ENCODE measurements at regions not wholly inside any gene's neighbourhood (a gene's known extent, or its start where the extent isn't known, plus 50 kb on each side); places are given as distances from the start of the nearest gene placed in this dataset.
A peak's percentile ranks its signal among the peaks of the same experiment; 100 is the strongest.
"Not testable (repeated sequence)": the region's sequence is repeated elsewhere in the genome, so short reads cannot be mapped to it uniquely, and the experiment has no call there.

DNA sequence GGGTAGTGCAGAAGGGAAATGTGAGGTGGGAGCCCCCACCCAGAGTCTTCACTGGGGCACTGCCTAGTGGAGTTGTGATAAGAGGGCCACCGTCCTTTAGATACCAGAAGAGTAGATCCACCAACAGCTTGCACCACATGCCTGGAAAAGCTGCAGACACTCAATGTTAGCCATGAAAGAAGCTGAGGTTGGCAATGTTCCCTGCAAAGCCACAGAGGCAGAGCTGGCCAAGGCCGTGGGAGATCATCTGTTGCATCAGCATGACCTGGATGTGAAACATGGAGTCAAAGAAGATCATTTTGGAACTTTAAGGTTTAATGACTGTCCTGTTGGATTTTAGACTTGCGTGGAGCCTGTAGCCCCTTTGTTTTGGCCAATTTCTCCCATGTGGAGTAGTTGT, 468.4 kb upstream of the FOXG1 start:
- DNase-seq, result no peak

DNA sequence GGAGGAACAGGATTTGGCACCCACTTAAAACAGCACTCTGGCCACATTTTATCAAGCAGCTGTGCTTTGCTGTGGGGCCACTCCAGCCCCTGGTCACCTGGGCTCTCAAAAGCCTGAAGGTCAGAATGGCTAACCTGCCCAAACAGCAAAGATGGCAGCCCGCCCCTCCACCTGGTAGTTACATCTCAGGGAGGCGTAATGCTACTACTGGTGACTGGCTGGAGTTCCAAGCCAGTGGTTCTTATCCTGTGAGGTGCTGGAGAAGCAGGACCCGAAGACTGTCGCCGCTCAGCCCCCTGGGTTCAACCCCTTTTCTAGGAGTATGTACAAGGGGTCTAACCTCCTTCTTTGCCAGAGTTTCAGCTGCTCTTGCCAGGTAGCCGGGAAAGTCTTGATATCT, 467.4 kb upstream of the FOXG1 start:
- no peak for DNase-seq

DNA sequence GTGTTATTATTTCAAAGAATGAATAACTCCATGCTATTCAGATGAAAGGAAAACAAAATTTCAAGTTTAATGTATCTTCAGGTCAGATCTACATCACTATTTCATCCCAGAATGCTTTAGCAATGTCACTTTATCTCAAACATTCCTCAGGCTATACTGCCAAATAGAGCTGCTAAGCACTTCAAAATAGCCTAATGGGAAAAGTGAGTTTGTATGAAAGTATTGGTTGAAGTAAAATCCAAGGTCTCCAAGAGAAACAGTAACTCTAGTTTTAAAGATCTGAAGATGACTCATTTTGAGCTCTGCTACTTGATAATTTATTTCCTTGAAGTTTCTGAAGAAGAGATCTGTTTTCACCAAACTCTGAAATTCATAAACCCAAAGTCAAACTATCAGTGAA, 466.2 kb upstream of the FOXG1 start:
- no peak for DNase-seq

GRCh38 chr14:28301179-28301578, 465.4 kb upstream of the FOXG1 start:
- DNase-seq, result no peak

GRCh38 chr14:28303248-28303647, 463.3 kb upstream of the FOXG1 start:
- no peak for DNase-seq

DNA sequence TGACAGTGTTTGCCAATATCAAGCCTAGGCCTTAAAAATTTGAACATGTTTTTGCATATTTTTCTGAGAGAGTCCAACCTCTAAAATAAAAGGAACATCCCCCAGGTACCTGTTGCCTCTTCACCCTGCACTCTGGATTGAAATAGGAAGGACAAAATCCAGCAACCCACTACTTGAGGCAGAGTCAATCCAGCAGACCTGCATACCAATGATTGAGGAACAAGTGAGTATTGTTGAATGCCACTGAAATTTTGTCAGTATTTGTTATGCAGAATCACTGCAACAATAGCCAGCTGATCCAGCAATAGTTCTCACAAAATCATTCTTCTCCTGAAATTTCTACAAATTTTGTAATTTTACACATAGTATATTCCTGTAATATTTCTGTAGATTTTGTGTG, 460.6 kb upstream of the FOXG1 start:
- DNase-seq, result no peak

DNA sequence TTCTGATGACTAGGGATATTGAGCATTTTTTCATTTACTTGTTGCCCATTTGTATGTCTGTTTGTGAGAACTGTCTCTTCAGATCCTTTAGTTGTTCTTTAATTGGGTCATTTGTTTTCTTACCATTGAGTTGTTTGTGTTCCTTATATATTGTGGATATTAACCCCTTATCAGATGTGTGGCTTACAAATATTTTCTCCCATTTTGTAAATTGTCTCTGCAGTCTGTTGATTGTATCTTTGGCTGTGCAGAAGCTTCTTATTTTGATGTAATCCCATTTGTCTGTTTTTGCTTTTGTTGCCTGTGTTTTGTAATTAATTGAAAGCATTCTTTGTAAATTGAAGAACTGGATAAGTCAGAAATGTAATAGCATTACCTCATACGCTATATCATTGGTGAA, 459.1 kb upstream of the FOXG1 start:
- DNase-seq, result no peak

DNA sequence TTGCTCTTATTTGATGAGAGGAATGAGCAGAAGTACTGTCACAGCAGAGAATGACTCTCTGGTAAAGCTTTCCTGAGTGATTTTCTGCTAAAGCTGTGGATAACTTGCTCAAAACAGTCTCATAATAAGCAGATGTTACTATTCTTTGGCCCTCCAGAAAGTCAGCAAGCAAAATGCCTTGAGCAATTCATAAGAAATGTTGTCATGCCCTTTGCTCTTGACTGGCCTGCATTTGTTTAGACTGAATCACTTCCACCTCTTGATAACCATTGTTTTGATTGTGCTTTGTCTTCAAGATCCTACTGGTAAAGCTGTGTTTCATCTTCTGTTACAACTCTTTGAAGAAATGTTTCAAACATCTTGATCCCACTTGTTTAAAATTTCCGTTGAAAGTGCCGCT, 457.9 kb upstream of the FOXG1 start:
- DNase-seq, result no peak

DNA sequence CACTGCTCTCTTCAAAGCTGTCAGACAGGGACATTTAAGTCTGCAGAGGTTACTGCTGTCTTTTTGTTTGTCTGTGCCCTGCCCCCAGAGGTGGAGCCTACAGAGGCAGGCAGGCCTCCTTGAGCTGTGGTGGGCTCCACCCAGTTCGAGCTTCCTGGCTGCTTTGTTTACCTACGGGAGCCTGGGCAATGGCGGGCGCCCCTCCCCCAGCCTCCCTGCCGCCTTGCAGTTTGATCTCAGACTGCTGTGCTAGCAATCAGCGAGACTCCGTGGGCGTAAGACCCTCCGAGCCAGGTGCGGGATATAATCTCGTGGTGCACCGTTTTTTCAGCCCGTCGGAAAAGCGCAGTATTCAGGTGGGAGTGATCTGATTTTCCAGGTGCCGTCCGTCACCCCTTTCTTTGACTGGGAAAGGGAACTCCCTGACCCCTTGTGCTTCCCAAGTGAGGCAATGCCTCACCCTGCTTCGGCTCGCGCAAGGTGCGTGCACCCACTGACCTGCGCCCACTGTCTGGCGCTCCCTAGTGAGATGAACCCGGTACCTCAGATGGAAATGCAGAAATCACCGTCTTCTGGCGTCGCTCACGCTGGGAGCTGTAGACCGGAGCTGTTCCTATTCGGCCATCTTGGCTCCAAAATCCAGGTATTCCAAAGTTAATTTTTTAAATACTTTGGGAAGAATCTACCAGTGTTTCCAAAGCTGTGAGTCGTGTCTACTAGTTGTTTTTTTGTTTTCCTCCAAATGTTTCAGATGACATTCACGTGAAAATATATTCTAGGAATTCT, 448.5 kb upstream of the FOXG1 start:
- DNase-seq, result not testable (repeated sequence)

- no peak for DNase-seq
Measured at GRCh38 chr14:28321475-28322244, 444.9 kb upstream of the FOXG1 start.

- no peak for DNase-seq
Measured at GRCh38 chr14:28323366-28323765, 443.2 kb upstream of the FOXG1 start.

DNA sequence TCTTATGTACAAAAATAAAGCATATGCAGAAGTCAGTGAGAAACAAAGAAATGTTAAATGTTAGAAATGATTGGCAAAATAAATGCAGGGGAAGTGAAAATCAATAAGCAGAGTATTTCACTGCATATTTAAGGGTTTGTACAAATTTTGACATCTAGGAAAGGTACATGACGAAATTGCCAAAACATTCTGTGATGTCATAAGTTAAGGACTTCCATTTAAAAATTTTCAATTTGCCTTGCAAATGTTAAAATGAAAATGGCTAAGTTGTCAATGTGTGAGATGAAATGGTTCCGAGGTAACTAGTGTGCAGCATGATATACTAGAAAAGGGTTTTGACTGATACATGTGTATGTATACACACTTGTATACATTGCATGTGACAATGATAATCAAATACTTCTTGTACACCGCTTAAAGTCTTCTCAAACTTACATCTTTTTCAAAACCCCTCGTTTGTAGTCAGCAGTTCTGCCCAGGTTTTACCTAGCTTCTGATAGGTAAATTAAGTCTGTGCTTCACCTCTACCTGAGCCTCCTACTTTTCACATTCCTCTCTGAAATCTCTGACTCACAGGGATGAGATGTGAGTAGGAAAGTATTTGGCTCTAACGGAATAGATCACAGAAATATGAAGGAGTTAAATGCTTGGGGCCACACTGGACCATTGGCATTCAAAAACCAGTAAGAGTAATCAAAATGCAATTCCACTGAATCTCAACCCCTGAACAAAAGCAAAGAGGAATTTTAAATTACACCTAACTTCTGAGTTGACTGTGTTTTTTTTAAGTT, 442.4 kb upstream of the FOXG1 start:
- no peak for DNase-seq

DNA sequence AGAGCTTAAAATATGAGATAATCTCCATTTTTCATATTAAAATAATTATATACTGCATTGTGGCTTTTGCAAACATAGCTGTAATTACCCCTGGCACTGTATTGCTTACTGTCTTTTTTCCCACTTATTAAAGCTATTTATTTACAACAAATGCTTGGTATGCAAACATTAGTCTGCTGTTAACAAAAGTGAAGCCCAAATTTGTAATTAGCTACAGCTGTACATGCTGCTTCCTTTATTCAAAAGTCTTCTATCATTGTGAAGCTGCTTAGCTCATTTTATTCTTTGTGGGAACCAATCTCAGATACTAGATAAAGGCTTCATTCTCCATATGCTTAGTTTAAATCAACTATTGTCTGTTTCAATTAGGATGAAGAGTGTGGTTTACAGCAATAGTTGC, 425.8 kb upstream of the FOXG1 start:
- DNase-seq, result no peak

GRCh38 chr14:28344381-28344780, 422.2 kb upstream of the FOXG1 start:
- no peak for DNase-seq

DNA sequence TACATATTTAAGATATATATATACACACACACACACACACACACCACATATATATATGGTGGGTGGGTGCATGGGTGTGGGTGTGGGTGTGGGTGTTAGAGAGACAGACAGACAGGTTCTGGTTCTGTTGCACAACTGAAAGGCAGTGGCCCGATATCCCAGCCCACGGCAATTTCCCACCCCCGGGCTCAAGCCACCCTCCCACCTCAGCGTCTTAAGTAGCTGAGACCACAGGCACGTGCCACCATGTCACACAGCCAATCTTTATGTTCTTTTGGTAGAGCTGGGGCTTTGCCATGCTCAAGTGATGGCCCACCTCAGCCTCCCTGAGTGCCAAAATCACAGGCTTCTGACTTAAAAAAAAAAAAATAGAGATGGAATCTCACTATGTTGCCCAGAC, 417.8 kb upstream of the FOXG1 start:
- DNase-seq, result no peak

GRCh38 chr14:28356819-28357218, 409.8 kb upstream of the FOXG1 start:
- DNase-seq, result no peak

DNA sequence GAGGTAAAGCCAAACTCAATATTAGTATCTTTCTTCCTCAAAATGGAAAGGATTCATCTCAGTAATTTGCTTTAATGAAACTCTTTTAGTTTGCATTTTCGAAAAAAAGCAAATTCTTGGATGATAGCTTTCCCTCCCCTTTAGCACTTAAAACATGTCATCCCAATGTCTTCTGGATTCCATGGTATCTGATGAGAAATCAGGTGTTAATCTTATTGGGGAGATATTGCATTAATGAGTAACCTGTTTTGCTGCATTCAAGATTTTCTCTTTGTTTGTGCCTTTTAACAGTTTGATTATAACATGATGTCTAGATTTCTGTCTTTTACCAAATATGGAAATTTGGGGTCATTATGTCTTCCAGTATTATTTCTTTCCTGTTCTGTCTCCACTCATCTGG, 405.1 kb upstream of the FOXG1 start:
- no peak for DNase-seq

DNA sequence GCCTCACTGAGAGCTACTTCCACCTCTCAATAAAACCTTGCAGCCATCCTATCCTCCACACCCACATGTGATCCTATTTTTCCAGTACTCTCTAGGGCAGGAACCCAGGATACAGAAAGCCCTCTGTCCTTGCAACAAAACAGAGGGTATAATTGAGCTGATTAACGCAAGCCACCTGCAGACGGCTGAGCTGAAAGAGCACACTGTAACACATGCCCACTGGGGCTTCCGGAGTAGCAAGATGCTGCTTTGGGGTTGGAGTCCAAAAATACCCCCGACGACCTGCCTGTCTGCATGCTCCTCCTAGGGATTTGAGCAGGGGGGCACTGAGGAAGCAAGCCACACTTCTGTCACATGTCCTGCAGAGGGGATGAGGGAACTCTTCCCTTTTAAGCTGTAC, 401.1 kb upstream of the FOXG1 start:
- no peak for DNase-seq

- no peak for DNase-seq
Measured at GRCh38 chr14:28373721-28374120, 392.9 kb upstream of the FOXG1 start.

GRCh38 chr14:28375295-28375694, 391.3 kb upstream of the FOXG1 start:
- peak; percentile 15 for DNase-seq

GRCh38 chr14:28381656-28382055, 384.9 kb upstream of the FOXG1 start:
- no peak for DNase-seq

DNA sequence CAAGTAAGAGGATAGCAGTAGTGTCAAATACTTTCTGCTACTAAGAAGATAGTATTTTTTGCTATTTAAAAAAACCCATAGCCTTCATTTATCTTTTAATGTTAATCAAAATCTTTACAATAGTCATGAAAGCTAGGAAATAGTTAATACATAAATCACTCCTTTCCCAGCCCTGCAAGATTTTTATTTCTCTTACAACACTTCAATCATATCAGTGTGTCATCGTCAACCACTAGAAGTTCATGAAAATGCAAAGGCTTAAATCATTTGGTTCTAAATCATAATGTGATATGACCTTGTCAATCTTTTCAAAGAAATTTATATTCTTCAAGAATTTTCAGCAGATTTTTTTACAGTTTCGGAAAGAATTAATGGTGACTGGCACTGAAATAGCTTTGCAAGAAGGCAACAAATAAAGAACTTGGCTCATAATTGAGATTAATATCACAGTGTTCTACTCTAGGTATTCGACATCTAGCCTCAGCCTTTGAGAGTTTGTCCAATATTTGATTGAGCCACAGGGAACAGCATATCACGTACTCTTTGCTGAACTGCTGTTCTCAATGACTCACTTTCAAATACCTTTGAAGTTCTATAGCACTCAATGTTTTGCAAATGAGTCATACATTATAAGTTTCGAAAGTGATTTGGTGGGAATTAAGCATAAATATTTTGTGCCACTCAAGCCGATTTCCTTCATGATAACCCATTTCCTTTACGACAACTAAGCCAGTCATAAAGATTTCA, 384.0 kb upstream of the FOXG1 start:
- DNase-seq, result no peak

DNA sequence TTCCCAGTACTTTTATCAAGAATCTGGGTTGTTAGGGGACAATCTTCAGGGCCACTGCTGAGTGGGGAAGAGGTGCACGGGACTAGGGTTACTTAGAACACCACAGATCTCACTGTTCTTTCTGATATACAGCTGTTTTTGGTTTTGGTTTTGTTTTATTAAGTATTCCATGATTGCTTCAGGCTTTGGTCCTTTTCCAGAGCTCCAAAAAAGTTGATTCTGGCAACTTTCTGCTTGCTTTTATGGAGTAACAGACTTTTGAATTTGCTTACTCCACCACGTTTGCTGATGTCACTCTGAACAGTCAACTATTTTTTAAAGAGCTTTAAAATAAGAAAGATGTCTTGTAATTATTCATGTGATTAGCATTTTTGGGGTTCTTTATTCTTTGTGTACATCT, 368.1 kb upstream of the FOXG1 start:
- DNase-seq, result no peak

All from NCI-H1694 treated with DMSO at 0.1 percent for 48 hours (cell line).